ENCODE measurements at regions not wholly inside any gene's neighbourhood (a gene's known extent, or its start where the extent isn't known, plus 50 kb on each side); places are given as distances from the start of the nearest gene placed in this dataset.

DNA sequence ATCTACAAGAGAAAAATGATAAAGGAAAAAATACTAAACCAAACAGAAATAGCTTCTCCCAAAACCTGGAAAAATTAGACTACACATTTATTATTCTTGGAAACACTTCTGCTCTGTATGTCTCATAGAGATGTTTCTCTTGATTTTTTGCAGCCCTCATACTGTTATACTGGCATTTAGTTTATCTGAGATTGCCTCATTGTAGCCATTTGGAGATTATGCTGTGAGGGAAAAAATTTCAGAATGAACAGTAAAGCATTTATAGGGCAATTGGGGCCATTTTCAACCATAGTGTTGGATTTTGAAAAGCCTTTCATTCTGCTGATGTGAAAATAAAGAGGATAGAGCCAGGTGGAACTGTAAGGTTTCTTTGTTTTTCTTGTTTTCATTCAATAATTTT lies 441.8 kb upstream of the RIOK2 start:
- intact Hi-C loops (cut with micrococcal nuclease), result no loop called here
- H3K4me3 Mint-ChIP-seq (ENCODE audit: unreplicated experiment), result no peak overlapping the region
- ChIA-PET CTCF (interaction anchor here (0.7 kb wide), 1 partner anchor 624 kb away, joined by 3 read pairs; no protein-coding TSS in a partner anchor), POLR2A (no interaction called here)
- no peak overlapping the region for H3K27ac Mint-ChIP-seq (ENCODE audit: low read depth, unreplicated experiment)
- TF ChIP-seq, protein P1, sequence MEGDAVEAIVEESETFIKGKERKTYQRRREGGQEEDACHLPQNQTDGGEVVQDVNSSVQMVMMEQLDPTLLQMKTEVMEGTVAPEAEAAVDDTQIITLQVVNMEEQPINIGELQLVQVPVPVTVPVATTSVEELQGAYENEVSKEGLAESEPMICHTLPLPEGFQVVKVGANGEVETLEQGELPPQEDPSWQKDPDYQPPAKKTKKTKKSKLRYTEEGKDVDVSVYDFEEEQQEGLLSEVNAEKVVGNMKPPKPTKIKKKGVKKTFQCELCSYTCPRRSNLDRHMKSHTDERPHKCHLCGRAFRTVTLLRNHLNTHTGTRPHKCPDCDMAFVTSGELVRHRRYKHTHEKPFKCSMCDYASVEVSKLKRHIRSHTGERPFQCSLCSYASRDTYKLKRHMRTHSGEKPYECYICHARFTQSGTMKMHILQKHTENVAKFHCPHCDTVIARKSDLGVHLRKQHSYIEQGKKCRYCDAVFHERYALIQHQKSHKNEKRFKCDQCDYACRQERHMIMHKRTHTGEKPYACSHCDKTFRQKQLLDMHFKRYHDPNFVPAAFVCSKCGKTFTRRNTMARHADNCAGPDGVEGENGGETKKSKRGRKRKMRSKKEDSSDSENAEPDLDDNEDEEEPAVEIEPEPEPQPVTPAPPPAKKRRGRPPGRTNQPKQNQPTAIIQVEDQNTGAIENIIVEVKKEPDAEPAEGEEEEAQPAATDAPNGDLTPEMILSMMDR (IDR thresholded peaks at IDR 0.05; ENCODE audit: unreplicated experiment), result no peak
- H3K4me1 Mint-ChIP-seq (ENCODE audit: insufficient read depth, unreplicated experiment), result peaks cover 6% of the 10 kb centered on the region
- H3K27me3 Mint-ChIP-seq (ENCODE audit: insufficient read depth, unreplicated experiment), result no peaks in the 10 kb centered on the region
- H3K9me3 Mint-ChIP-seq (ENCODE audit: unreplicated experiment), result no peaks in the 10 kb centered on the region
- no peak for DNase-seq (ENCODE audit: unreplicated experiment)
- BruUV-seq (replicated peaks), result no TSS peak
- no peaks in the 10 kb centered on the region for H3K36me3 Mint-ChIP-seq (ENCODE audit: insufficient read depth, unreplicated experiment)

DNA sequence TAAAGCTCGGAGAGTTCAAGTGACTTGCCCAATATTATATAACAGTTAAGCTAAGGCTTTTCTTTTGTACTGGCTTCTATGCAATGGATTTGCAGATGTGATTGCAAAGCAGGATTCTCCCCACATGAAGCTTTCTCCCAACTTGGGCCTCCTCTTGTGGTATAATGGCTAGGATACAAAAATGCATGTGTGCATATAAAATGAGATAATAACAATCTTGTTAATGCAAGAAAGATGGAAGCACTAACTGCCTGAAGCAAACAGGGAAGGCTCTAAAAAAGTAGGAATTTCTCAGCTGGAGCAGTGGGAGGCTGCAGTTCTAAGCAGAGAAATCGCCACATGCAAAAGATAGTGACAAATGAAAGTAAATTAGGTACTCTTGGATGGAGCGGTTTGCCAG lies 444.2 kb upstream of the RIOK2 start:
- H3K4me3 Mint-ChIP-seq (ENCODE audit: unreplicated experiment), result no peak overlapping the region
- POLR2A ChIA-PET, result no interaction called here
- H3K27me3 Mint-ChIP-seq (ENCODE audit: insufficient read depth, unreplicated experiment), result no peaks in the 10 kb centered on the region
- H3K9me3 Mint-ChIP-seq (ENCODE audit: unreplicated experiment), result no peaks in the 10 kb centered on the region
- TF ChIP-seq, protein P1 (IDR thresholded peaks at IDR 0.05; ENCODE audit: unreplicated experiment), result no peak
- peaks cover 6% of the 10 kb centered on the region for H3K4me1 Mint-ChIP-seq (ENCODE audit: insufficient read depth, unreplicated experiment)
- CTCF ChIA-PET, result interaction anchor here (0.6 kb wide), 1 partner anchor 97 kb away, joined by 3 read pairs; no protein-coding TSS in a partner anchor
- H3K27ac Mint-ChIP-seq (ENCODE audit: low read depth, unreplicated experiment), result no peak overlapping the region
- intact Hi-C loops (cut with micrococcal nuclease), result no loop called here
- no peaks in the 10 kb centered on the region for H3K36me3 Mint-ChIP-seq (ENCODE audit: insufficient read depth, unreplicated experiment)
- DNase-seq (ENCODE audit: unreplicated experiment), result no peak
- BruUV-seq (replicated peaks), result no TSS peak

DNA sequence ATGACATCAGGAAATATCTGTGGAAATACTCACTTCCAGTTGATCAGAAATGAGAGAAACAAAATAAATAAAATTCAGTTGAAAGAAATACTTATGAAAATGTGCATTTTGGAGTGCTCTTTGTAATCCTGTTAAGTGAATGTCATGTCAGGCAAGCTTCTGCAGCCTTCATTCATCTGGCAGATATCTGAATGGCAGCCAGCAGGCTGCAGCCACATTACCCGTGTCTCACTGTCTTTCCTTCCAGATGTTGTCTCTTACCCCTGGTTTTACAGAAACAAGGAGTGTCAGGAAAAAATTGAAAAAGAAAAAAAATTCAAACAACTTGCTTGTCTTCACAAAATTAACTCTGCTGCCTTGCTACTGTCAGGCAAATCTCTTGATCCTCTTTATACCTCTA lies 445.0 kb upstream of the RIOK2 start:
- H3K9me3 Mint-ChIP-seq (ENCODE audit: unreplicated experiment), result no peaks in the 10 kb centered on the region
- TF ChIP-seq, protein P1 (IDR thresholded peaks at IDR 0.05; ENCODE audit: unreplicated experiment), result no peak
- no peaks in the 10 kb centered on the region for H3K36me3 Mint-ChIP-seq (ENCODE audit: insufficient read depth, unreplicated experiment)
- BruUV-seq (replicated peaks), result no TSS peak
- H3K27ac Mint-ChIP-seq (ENCODE audit: low read depth, unreplicated experiment), result no peak overlapping the region
- intact Hi-C loops (cut with micrococcal nuclease), result no loop called here
- ChIA-PET CTCF (no interaction called here), POLR2A (no interaction called here)
- no peak for DNase-seq (ENCODE audit: unreplicated experiment)
- peaks cover 6% of the 10 kb centered on the region for H3K4me1 Mint-ChIP-seq (ENCODE audit: insufficient read depth, unreplicated experiment)
- no peak overlapping the region for H3K4me3 Mint-ChIP-seq (ENCODE audit: unreplicated experiment)
- H3K27me3 Mint-ChIP-seq (ENCODE audit: insufficient read depth, unreplicated experiment), result no peaks in the 10 kb centered on the region

DNA sequence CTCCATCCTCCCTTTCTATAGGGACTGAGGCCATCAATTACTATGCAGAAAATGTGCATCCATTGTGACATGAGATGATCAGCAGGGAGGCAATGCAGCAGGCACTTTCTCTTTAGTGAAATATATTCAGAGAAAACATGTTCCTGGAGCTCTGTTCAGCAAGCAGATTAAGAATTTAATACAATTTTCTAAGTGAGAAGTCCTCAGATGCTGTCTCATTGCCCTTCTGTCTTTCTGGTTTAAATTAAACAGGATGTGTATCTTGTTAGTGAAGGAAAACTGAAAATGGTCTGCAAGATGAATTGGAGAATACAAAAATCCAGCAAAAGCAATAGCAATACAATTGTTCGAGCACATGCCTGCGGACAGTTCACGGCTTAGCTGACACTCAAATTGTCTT lies 445.8 kb upstream of the RIOK2 start:
- intact Hi-C loops (cut with micrococcal nuclease), result no loop called here
- Mint-ChIP-seq H3K4me1 (ENCODE audit: insufficient read depth, unreplicated experiment) (peaks cover 6% of the 10 kb centered on the region), H3K27ac (ENCODE audit: low read depth, unreplicated experiment) (no peak overlapping the region), H3K27me3 (ENCODE audit: insufficient read depth, unreplicated experiment) (no peaks in the 10 kb centered on the region), H3K9me3 (ENCODE audit: unreplicated experiment) (no peaks in the 10 kb centered on the region), H3K36me3 (ENCODE audit: insufficient read depth, unreplicated experiment) (no peaks in the 10 kb centered on the region), H3K4me3 (ENCODE audit: unreplicated experiment) (no peak overlapping the region)
- no TSS peak for BruUV-seq (replicated peaks)
- ChIA-PET CTCF (no interaction called here), POLR2A (no interaction called here)
- TF ChIP-seq, protein P1 (IDR thresholded peaks at IDR 0.05; ENCODE audit: unreplicated experiment), result no peak
- DNase-seq (ENCODE audit: unreplicated experiment), result no peak
